ENCODE measurements at regions not wholly inside any gene's neighbourhood (a gene's known extent, or its start where the extent isn't known, plus 50 kb on each side); places are given as distances from the start of the nearest gene placed in this dataset.

- DNase-seq = no peak
These were observed 1086.9 kb downstream of the XPNPEP1 start for GRCh38 chr10:108836362-108836761.

GRCh38 chr10:108822026-108822425 is 1101.3 kb downstream of the XPNPEP1 start:
- no peak for DNase-seq

GRCh38 chr10:108819302-108819701 is 1104.0 kb downstream of the XPNPEP1 start:
- no peak for DNase-seq

- DNase-seq = no peak
These were observed 1105.7 kb downstream of the XPNPEP1 start for GRCh38 chr10:108817584-108817983.

- no peak for DNase-seq
These were observed 1106.2 kb downstream of the XPNPEP1 start for GRCh38 chr10:108817135-108817534.

GRCh38 chr10:108812906-108813305 is 1110.4 kb downstream of the XPNPEP1 start:
- no peak for DNase-seq

GRCh38 chr10:108812296-108812695 is 1111.0 kb downstream of the XPNPEP1 start:
- no peak for DNase-seq

- DNase-seq = no peak
These were observed 1115.1 kb downstream of the XPNPEP1 start for GRCh38 chr10:108808228-108808627.

- DNase-seq = no peak
These were observed 1121.4 kb downstream of the XPNPEP1 start for GRCh38 chr10:108801775-108802517.

GRCh38 chr10:108801220-108801619 is 1122.1 kb downstream of the XPNPEP1 start:
- DNase-seq = no peak

GRCh38 chr10:108797573-108797972 is 1125.7 kb downstream of the XPNPEP1 start:
- no peak for DNase-seq

GRCh38 chr10:108791794-108792474 is 1131.4 kb downstream of the XPNPEP1 start:
- no peak for DNase-seq

- no peak for DNase-seq
These were observed 1132.3 kb downstream of the XPNPEP1 start for GRCh38 chr10:108791030-108791429.

- DNase-seq = no peak
These were observed 1133.4 kb downstream of the XPNPEP1 start for GRCh38 chr10:108789919-108790318.

- no peak for DNase-seq
These were observed 1134.0 kb downstream of the XPNPEP1 start for GRCh38 chr10:108789336-108789735.

- DNase-seq = no peak
These were observed 1134.4 kb downstream of the XPNPEP1 start for GRCh38 chr10:108788891-108789290.

- no peak for DNase-seq
These were observed 1135.4 kb downstream of the XPNPEP1 start for GRCh38 chr10:108787932-108788331.

GRCh38 chr10:108785011-108785410 is 1138.3 kb downstream of the XPNPEP1 start:
- no peak for DNase-seq

GRCh38 chr10:108784534-108784933 is 1138.8 kb downstream of the XPNPEP1 start:
- no peak for DNase-seq

GRCh38 chr10:108783897-108784296 is 1139.4 kb downstream of the XPNPEP1 start:
- DNase-seq = peak; percentile 26 to 51 (median 33)

- no peak for DNase-seq
These were observed 1140.9 kb downstream of the XPNPEP1 start for GRCh38 chr10:108782411-108782810.

GRCh38 chr10:108779501-108779900 is 1143.8 kb downstream of the XPNPEP1 start:
- DNase-seq = no peak

GRCh38 chr10:108775911-108776475 is 1147.3 kb downstream of the XPNPEP1 start:
- no peak for DNase-seq

- no peak for DNase-seq
These were observed 1152.2 kb downstream of the XPNPEP1 start for GRCh38 chr10:108771106-108771505.
